Hematopoietic multipotent progenitor cell (in vitro differentiated cells): ENCODE measurements at regions not wholly inside any gene's neighbourhood (a gene's known extent, or its start where the extent isn't known, plus 50 kb on each side); places are given as distances from the start of the nearest gene placed in this dataset.
"Not testable (repeated sequence)": the region's sequence is repeated elsewhere in the genome, so short reads cannot be mapped to it uniquely, and the experiment has no call there.

ENCODE experiments used
- DNase-seq, 3 donors: peaks; one replicate each; pipeline ENCODE4 v3.0.0-alpha.2; 2011 to 2015; ENCODE audit warnings: low read depth in 2 of 3, low spot score in 2 of 3

DNA sequence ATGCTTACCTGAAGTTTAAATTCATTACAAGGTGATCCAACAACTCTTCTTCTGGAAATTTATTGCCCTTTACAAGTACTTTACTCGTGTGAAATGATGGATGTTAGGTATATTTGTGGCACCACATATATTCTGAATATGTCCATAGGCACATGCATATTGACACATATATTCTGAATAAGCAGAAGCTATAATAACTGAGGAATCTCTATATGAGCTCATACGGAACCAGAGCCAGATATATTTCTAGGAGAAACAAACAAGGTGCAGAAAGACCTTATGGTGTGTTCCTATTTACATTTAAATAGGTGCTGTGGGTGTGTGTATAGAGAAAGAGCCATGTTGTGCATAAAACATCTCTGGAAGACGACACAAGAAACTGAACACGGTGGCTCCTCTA lies 456.1 kb upstream of the NPVF start:
- DNase-seq, result no peak

DNA sequence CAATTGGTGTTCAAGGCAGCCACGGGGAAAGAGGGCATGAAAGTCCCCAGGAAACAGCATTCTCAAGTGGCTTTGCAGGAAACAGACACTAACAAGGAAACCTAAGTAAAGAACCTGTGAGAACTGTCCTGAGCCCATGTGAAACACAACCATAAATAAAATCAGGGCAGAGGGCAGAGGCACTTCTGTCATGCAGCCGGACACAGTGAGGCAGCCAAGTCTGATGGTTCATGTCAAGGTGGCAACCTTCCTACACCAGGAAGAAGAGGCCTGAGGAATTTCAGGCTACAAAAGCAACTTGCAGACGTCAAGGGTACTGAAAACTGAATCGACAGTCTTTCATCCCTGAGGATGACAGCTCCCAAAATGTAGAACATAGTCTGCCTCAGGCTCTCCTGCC lies 458.2 kb upstream of the NPVF start:
- no peak for DNase-seq

DNA sequence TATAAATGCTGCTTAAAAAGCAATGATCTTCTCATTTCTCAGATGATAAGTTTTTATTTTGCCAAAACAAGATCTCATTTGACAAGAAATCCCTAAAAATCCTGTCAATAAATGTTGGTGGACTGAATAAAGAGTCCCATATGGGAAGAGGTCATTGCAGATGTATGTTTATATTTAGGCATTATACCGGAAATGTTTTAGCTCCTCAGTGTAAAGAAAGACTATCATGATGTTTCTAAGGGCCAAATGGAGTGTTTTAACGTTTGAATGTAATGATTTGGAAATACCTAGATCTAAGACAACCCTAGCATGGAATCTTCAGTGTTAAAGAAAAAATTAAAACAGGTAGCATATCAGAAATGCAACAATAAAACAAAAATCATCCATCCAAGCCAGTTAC lies 457.8 kb upstream of the NFE2L3 start:
- DNase-seq, result no peak

DNA sequence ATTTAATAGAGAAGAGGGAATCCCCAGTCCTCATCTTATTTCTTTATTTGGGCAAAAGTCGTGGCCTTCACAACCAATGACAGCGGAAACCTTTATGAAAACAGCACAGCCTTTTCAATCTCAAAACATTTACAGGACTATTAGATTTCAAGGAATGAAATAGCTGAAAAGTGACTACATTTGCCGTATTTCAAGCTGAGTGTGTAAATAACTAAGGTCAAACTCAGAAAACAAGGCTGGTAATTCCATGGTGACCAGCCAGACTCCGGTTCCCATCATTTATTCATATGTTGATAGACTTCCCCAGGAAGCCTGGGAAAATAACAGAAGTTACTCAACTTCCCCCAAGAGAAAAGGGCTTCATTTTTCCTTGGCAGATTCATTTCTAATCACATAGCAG lies 457.3 kb upstream of the NFE2L3 start:
- no peak for DNase-seq

DNA sequence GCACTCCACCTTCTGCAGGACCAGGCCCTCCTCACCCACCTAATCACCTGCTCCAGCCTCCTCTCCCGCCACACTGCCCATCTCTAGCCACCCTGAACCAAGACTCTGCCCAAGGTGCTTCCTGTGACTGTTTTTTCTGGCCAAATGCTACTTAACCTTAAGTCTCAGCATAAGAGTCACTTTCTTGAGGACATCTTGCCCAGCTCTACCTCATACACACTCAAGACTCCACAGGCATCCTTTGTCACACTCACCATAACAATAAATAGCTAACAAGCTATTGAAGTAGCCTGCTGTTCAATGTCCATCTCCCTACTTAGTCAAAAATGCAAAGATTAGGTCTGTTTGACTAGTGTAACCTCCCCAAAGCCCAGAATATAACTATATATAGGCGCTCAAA lies 455.4 kb upstream of the NFE2L3 start:
- no peak for DNase-seq

GRCh38 chr7:25698451-25699113 lies 453.4 kb upstream of the NFE2L3 start:
- DNase-seq, result no peak

- DNase-seq, result not testable (repeated sequence)
These were observed 451.9 kb upstream of the NFE2L3 start for GRCh38 chr7:25700141-25700540.

- no peak for DNase-seq
These were observed 447.6 kb upstream of the NFE2L3 start for GRCh38 chr7:25704413-25704812.

- DNase-seq, result no peak
These were observed 445.2 kb upstream of the NFE2L3 start for GRCh38 chr7:25706764-25707163.

- DNase-seq, result no peak
These were observed 444.0 kb upstream of the NFE2L3 start for GRCh38 chr7:25707768-25708620.

GRCh38 chr7:25710959-25711358 lies 441.0 kb upstream of the NFE2L3 start:
- DNase-seq, result no peak

DNA sequence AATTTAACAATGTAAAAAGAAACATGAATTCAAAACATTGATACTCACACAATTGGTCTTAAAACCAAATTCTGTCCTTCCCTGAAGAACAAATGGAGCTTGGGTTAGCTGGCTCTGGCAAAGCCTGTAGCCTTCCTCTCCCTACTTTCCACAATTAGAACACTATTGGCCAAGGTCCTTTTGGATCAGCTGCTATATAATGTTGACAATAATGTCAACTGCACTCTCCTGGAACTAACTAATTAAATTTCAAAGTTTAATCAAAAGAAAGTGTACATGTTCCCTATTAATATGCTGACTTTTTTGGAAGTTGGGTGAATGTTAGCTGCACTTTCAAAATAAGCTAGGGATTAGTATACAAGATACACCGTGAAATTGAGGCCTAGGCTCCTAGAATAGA lies 440.1 kb upstream of the NFE2L3 start:
- no peak for DNase-seq

GRCh38 chr7:25712500-25712899 lies 439.5 kb upstream of the NFE2L3 start:
- no peak for DNase-seq

DNA sequence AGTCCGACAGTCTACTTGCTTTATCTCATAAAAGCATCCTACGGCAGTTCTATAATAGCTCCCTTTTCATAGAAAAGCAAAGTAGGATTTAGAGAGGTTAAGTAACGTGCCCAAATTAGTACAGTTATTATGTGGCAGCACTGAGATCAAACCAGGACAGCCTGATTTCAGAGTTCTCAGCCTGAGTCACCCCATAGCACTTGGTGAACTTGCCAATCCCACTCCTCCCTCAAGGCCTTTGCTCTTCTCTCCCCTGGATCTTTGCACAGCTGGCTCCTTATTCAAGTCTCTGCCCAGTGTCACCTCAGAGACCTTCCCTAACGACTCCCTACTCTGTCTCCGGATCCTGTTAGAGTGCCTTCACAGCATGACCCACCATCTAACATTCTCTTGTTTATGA lies 438.0 kb upstream of the NFE2L3 start:
- DNase-seq, result no peak

DNA sequence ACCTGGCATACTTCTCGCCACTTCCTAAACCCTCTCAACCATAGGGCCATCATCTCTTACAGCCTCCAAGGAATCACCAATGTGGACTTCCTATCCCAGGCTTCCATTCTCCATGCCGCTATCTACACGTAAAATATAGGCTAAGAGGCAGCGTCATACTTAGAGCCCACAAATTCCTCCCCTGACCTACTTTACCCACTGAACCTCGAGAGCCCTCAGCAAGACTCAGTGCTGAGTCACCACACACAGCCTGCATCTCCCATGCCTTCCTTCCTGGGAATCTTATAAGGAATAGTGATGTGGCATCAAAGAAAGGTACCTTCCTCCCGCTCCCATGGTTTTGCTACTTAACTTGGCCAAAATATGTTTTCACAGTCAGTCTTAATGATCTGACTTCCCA lies 435.6 kb upstream of the NFE2L3 start:
- no peak for DNase-seq

GRCh38 chr7:25718596-25718995 lies 433.4 kb upstream of the NFE2L3 start:
- DNase-seq, result no peak

DNA sequence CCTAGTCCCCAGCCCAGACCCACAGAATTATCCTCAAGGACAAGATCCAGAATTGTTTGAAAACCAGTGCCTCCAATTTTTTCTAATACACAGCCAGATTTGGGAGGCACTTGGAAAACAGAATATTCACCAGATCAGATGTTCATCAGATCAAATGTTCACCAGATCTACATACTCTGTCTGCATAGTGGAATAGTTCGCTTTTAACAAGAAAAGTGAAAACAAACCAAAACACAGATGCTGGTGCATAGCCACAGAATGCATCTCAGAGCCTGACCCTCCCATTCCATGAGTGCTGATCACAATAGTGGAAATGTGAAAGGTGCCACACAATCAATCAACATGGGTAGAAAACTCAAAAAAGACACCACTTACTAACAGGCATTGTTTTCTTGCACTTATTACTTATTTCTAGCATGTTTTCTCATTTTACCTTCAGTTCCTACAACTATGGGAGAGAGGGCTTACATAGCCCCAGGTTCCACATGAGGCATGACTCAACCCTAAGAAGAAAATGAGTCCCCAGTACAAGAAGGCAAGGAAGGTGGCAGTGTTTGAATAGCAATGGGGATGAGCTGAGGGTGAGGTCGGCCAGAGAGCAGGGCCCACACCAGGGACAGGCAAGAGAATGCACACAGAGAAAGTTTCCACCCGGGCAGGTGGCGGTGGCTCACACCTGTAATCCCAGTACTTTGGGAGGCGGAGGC lies 432.7 kb upstream of the NFE2L3 start:
- DNase-seq, result no peak

DNA sequence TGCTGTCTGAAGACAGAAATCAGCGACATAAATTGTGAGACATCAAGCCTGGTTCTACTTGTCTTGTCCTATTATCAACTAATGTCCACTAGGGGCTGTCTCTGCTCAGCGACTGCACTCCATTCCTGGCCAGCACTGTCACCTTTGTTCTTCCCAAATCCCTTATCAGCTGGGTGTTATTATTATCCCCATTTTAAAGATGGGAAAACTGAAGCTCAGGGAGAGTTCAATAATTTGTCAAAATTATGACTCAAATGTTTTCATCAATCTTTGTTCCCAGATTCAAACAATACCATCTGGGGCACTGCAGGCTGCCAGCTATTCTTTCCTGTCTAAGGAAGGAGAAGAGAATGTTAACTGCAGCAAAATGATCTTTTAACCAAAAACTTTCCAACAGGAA lies 431.6 kb upstream of the NFE2L3 start:
- DNase-seq, result no peak

DNA sequence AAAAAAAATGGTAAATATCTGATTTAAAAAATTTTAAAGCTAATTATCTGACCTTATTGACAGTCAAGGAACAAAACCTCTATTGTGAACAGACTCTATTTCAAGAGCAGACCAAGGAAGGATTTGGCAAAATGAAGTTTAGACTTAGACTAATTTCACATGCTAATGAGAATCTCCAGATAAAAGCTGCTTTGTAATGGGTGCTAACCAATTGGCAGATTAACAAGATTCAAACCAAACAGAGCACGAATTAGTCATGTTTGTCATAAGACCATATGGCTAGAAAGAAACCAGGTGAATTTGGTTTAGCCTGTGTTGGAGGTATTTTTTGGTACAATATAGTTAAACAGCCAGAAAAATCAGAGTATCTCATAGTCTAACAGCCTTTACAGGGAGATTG lies 429.1 kb upstream of the NFE2L3 start:
- no peak for DNase-seq

GRCh38 chr7:25725451-25725850 lies 426.5 kb upstream of the NFE2L3 start:
- DNase-seq, result no peak

- DNase-seq, result no peak
These were observed 425.7 kb upstream of the NFE2L3 start for GRCh38 chr7:25726170-25726780.
